ENCODE measurements at regions not wholly inside any gene's neighbourhood (a gene's known extent, or its start where the extent isn't known, plus 50 kb on each side); places are given as distances from the start of the nearest gene placed in this dataset.

- H3K4me2 ChIP-seq (ENCODE audit: unreplicated experiment): no peak overlapping the region
- peaks cover 16% of the 10 kb centered on the region; the same call in 1 of the 2 replicates for H3F3A ChIP-seq (ENCODE audit: insufficient read depth)
- no peak overlapping the region for H3K9ac ChIP-seq
- no peaks in the 10 kb centered on the region for H3K9me2 ChIP-seq (ENCODE audit: insufficient read depth)
- no peak overlapping the region for H3K27ac ChIP-seq
- H3K36me3 ChIP-seq (ENCODE audit: low read depth): no peaks in the 10 kb centered on the region
- no peak for DNase-seq
- in situ Hi-C loops (cut with MboI): no loop called here
- no peaks in the 10 kb centered on the region for H3K9me3 ChIP-seq (ENCODE audit: low read depth)
- whole genome bisulfite sequencing, 2 experiments (ENCODE audit: low coverage in 1 of 2, low lambda C conversion rate in 2 of 2, missing lambda C conversion rate in 2 of 2): 27 to 31% methylated on average over 3 of the region's 3 CpGs
- H3K79me2 ChIP-seq (ENCODE audit: insufficient read depth): no peaks in the 10 kb centered on the region
- peaks cover 17% of the 10 kb centered on the region for H3K4me1 ChIP-seq (ENCODE audit: insufficient read depth)
- no peaks in the 10 kb centered on the region for H3K27me3 ChIP-seq (replicated peaks; ENCODE audit: insufficient read depth)
- no peak overlapping the region for H3K4me3 ChIP-seq
- H4K20me1 ChIP-seq (ENCODE audit: insufficient read depth): no peaks in the 10 kb centered on the region
- H2AFZ ChIP-seq: no peak overlapping the region
- TF ChIP-seq EZH2 (IDR thresholded peaks at IDR 0.05; ENCODE audit: insufficient read depth, poor library complexity, severe bottlenecking) (no peak), EZH2phosphoT487 (IDR thresholded peaks at IDR 0.05; ENCODE audit: insufficient read depth, low read depth) (no peak)
Observed at GRCh38 chr10:88207121-88207546, 343.7 kb downstream of the PTEN start.

GRCh38 chr10:88209231-88209630, 345.8 kb downstream of the PTEN start:
- no peaks in the 10 kb centered on the region for H4K20me1 ChIP-seq (ENCODE audit: insufficient read depth)
- H3K27ac ChIP-seq: no peak overlapping the region
- TF ChIP-seq EZH2 (IDR thresholded peaks at IDR 0.05; ENCODE audit: insufficient read depth, poor library complexity, severe bottlenecking) (no peak), EZH2phosphoT487 (IDR thresholded peaks at IDR 0.05; ENCODE audit: insufficient read depth, low read depth) (no peak)
- H3K36me3 ChIP-seq (ENCODE audit: low read depth): no peaks in the 10 kb centered on the region
- peaks cover 16% of the 10 kb centered on the region; the same call in 1 of the 2 replicates for H3F3A ChIP-seq (ENCODE audit: insufficient read depth)
- no peak overlapping the region for H3K9ac ChIP-seq
- H3K27me3 ChIP-seq (replicated peaks; ENCODE audit: insufficient read depth): no peaks in the 10 kb centered on the region
- H3K9me3 ChIP-seq (ENCODE audit: low read depth): no peaks in the 10 kb centered on the region
- no peaks in the 10 kb centered on the region for H3K9me2 ChIP-seq (ENCODE audit: insufficient read depth)
- no peak overlapping the region for H2AFZ ChIP-seq
- peaks cover 17% of the 10 kb centered on the region for H3K4me1 ChIP-seq (ENCODE audit: insufficient read depth)
- H3K4me2 ChIP-seq (ENCODE audit: unreplicated experiment): no peak overlapping the region
- no peaks in the 10 kb centered on the region for H3K79me2 ChIP-seq (ENCODE audit: insufficient read depth)
- in situ Hi-C loops (cut with MboI): no loop called here
- WGBS, 2 experiments (ENCODE audit: low coverage in 1 of 2, low lambda C conversion rate in 2 of 2, missing lambda C conversion rate in 2 of 2): 95 to 99% methylated on average over 4 of the region's 4 CpGs
- DNase-seq: no peak
- no peak overlapping the region for H3K4me3 ChIP-seq

GRCh38 chr10:88209837-88210561, 346.6 kb downstream of the PTEN start:
- Histone ChIP-seq H4K20me1 (ENCODE audit: insufficient read depth) (no peaks in the 10 kb centered on the region), H3K4me2 (ENCODE audit: unreplicated experiment) (peak overlapping the region; percentile 43), H3K36me3 (ENCODE audit: low read depth) (no peaks in the 10 kb centered on the region), H3K27ac (0 out of 2 replicates have a peak overlapping the region, but pooled peaks have one; percentile 29), H3K4me3 (no peak overlapping the region), H3K79me2 (ENCODE audit: insufficient read depth) (no peaks in the 10 kb centered on the region), H3K4me1 (ENCODE audit: insufficient read depth) (peaks cover 17% of the 10 kb centered on the region), H3K27me3 (replicated peaks; ENCODE audit: insufficient read depth) (no peaks in the 10 kb centered on the region), H3K9me3 (ENCODE audit: low read depth) (no peaks in the 10 kb centered on the region), H3K9ac (no peak overlapping the region), H2AFZ (no peak overlapping the region; the same call in 1 of the 2 replicates), H3K9me2 (ENCODE audit: insufficient read depth) (no peaks in the 10 kb centered on the region), H3F3A (ENCODE audit: insufficient read depth) (peaks cover 16% of the 10 kb centered on the region; the same call in 1 of the 2 replicates)
- WGBS, 2 experiments (ENCODE audit: low coverage in 1 of 2, low lambda C conversion rate in 2 of 2, missing lambda C conversion rate in 2 of 2): 24 to 29% methylated on average over 5 of the region's 5 CpGs
- in situ Hi-C loops (cut with MboI): no loop called here
- no peak for TF ChIP-seq EZH2phosphoT487 (IDR thresholded peaks at IDR 0.05; ENCODE audit: insufficient read depth, low read depth)
- no peak for TF ChIP-seq EZH2 (IDR thresholded peaks at IDR 0.05; ENCODE audit: insufficient read depth, poor library complexity, severe bottlenecking)
- DNase-seq: peak; percentile 72

GRCh38 chr10:88211230-88211629, 347.8 kb downstream of the PTEN start:
- Histone ChIP-seq H3K27me3 (replicated peaks; ENCODE audit: insufficient read depth) (no peaks in the 10 kb centered on the region), H3K27ac (no peak overlapping the region), H3K9me2 (ENCODE audit: insufficient read depth) (no peaks in the 10 kb centered on the region), H3K9me3 (ENCODE audit: low read depth) (no peaks in the 10 kb centered on the region), H3K9ac (no peak overlapping the region), H4K20me1 (ENCODE audit: insufficient read depth) (no peaks in the 10 kb centered on the region), H3K4me1 (ENCODE audit: insufficient read depth) (peaks cover 17% of the 10 kb centered on the region), H3K36me3 (ENCODE audit: low read depth) (no peaks in the 10 kb centered on the region), H2AFZ (no peak overlapping the region), H3F3A (ENCODE audit: insufficient read depth) (peaks cover 16% of the 10 kb centered on the region; the same call in 1 of the 2 replicates), H3K4me2 (ENCODE audit: unreplicated experiment) (no peak overlapping the region), H3K4me3 (no peak overlapping the region), H3K79me2 (ENCODE audit: insufficient read depth) (no peaks in the 10 kb centered on the region)
- no peak for DNase-seq
- no peak for TF ChIP-seq EZH2phosphoT487 (IDR thresholded peaks at IDR 0.05; ENCODE audit: insufficient read depth, low read depth)
- in situ Hi-C loops (cut with MboI): no loop called here
- WGBS, 2 experiments (ENCODE audit: low coverage in 1 of 2, low lambda C conversion rate in 2 of 2, missing lambda C conversion rate in 2 of 2): 71 to 93% methylated on average over 1 of the region's 1 CpG
